ENCODE measurements at regions not wholly inside any gene's neighbourhood (a gene's known extent, or its start where the extent isn't known, plus 50 kb on each side); places are given as distances from the start of the nearest gene placed in this dataset.
"Not testable (repeated sequence)": the region's sequence is repeated elsewhere in the genome, so short reads cannot be mapped to it uniquely, and the experiment has no call there.

DNA sequence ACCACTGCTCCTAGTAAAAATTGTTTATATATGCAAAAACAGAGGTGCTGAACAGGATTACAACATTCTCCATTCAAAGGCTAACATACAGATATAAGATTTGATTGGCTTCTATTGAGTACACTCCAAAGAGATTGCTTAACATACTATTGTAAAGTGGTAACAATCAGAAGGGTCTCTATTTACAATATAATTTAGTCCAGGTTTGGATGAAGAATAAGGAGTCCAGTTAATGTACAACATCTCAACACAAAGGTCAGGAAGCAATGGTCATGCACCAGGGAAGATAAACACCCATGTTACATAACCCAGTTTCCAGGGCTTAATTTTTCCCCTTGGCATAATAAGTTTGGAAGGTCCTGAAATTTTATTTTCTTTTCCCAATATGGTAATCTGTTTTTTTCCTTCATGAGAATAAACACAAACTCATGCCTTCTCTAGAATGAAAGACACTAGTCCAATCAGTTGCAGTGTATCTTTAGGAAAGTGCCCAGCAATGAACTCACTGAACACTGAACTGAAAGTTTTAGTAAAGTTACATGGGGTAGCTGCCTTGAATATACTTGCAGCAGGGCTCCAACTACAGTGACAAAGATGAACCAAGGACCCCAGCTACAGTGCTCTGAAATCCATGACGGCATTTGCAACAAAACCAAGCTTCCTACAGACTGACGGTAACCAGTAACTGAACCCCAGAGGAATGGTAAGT, 255.3 kb upstream of the GJE1 start:
- no peaks in the 10 kb centered on the region for H3K9me3 ChIP-seq (replicated peaks)

DNA sequence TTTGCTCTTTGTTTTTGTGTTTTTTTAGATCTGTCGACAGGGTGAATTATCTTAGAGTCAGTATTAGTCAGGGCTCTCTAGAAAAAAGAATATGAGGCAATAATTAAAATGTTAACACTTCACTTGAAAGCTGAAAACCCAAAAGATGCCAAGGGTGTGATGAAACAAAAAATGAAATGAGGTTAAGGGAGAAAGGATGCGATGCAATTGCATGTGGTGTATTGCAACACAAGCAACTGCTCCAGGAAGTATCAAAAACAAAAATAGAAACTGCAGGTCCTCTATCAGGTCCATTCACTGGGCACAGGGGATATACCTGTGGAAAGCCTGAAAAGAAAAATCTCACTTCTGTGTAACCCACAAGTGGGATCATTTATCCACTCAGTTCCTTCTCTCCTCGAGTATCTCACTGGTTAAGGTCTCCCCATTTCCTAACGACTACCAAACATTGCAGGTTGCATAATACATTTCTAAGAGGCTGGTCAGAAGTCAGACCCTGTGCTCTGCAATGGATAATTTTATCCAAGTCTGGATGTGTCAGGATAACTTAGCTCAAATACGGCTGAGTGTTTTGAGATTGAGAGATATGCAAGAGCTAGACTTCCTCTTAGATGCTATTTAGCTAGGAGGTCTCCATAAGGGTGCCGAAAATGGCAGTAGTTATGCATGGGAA, 257.7 kb upstream of the GJE1 start:
- TF ChIP-seq, protein P1, sequence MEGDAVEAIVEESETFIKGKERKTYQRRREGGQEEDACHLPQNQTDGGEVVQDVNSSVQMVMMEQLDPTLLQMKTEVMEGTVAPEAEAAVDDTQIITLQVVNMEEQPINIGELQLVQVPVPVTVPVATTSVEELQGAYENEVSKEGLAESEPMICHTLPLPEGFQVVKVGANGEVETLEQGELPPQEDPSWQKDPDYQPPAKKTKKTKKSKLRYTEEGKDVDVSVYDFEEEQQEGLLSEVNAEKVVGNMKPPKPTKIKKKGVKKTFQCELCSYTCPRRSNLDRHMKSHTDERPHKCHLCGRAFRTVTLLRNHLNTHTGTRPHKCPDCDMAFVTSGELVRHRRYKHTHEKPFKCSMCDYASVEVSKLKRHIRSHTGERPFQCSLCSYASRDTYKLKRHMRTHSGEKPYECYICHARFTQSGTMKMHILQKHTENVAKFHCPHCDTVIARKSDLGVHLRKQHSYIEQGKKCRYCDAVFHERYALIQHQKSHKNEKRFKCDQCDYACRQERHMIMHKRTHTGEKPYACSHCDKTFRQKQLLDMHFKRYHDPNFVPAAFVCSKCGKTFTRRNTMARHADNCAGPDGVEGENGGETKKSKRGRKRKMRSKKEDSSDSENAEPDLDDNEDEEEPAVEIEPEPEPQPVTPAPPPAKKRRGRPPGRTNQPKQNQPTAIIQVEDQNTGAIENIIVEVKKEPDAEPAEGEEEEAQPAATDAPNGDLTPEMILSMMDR (IDR thresholded peaks at IDR 0.05; ENCODE audit: borderline replicate concordance): no peak
- Histone ChIP-seq H3K4me3 (no peak overlapping the region), H3K4me1 (no peaks in the 10 kb centered on the region), H3K27ac (replicated peaks) (no peak overlapping the region), H3K9me3 (replicated peaks) (no peaks in the 10 kb centered on the region), H3K27me3 (ENCODE audit: low read depth) (no peaks in the 10 kb centered on the region), H3K36me3 (no peaks in the 10 kb centered on the region)
- no peak for DNase-seq
- intact Hi-C loops (cut with micrococcal nuclease): no loop called here

More for the DNA sequence above, 255.3 kb upstream of the GJE1 start:
- no peak overlapping the region for H3K4me3 ChIP-seq
- H3K27ac ChIP-seq (replicated peaks): no peak overlapping the region
- no peaks in the 10 kb centered on the region for H3K36me3 ChIP-seq
- no peaks in the 10 kb centered on the region for H3K27me3 ChIP-seq (ENCODE audit: low read depth)
- TF ChIP-seq, protein P1 (IDR thresholded peaks at IDR 0.05; ENCODE audit: borderline replicate concordance): no peak
- intact Hi-C loops (cut with micrococcal nuclease): no loop called here
- DNase-seq: no peak
- H3K4me1 ChIP-seq: no peaks in the 10 kb centered on the region

DNA sequence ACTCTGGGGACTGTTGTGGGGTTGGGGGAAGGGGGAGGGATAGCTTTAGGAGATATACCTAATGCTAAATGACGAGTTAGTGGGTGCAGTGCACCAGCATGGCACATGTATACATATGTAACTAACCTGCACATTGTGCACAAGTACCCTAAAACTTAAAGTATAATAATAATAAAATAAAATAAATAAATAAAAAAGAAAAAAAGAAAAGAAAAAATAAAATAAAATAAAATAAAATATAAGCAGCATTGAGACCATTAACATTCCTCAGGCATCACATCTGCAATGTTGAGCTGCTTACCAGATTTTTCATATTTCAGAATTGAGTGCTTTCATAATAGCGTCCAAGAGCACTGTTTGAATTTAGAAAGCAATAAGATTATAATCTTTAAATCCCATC, 263.2 kb upstream of the GJE1 start:
- DNase-seq; H3K27ac ChIP-seq (replicated peaks); intact Hi-C loops (cut with micrococcal nuclease): not testable (repeated sequence)

DNA sequence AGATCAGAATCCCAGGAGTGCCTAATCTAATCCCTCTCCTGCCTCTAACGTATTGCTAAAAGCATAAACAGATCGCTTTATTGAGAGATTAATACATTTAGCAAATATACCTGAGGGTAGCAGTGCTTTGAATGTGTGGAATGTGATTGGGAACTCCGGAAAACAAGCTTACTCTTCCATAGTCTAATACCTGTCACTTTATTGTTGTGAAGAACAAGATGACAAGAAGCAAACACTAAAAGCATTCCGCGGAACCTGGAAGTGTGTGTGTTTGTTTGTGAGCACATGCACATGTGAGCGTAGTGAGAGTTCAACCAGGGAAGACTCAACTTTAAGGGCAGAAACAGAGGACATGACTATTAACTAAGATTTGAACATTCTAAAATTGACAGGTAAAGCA, 265.0 kb upstream of the GJE1 start:
- Histone ChIP-seq H3K27me3 (ENCODE audit: low read depth) (no peaks in the 10 kb centered on the region), H3K27ac (replicated peaks) (no peak overlapping the region), H3K36me3 (no peaks in the 10 kb centered on the region), H3K4me3 (no peak overlapping the region), H3K9me3 (replicated peaks) (peaks cover 4% of the 10 kb centered on the region), H3K4me1 (no peaks in the 10 kb centered on the region)
- no peak for DNase-seq
- intact Hi-C loops (cut with micrococcal nuclease): no loop called here
- TF ChIP-seq, protein P1 (IDR thresholded peaks at IDR 0.05; ENCODE audit: borderline replicate concordance): no peak

More for the DNA sequence above, 263.2 kb upstream of the GJE1 start:
- not testable (repeated sequence) for H3K4me1 ChIP-seq; H3K9me3 ChIP-seq (replicated peaks); H3K27me3 ChIP-seq (ENCODE audit: low read depth); H3K36me3 ChIP-seq; H3K4me3 ChIP-seq

DNA sequence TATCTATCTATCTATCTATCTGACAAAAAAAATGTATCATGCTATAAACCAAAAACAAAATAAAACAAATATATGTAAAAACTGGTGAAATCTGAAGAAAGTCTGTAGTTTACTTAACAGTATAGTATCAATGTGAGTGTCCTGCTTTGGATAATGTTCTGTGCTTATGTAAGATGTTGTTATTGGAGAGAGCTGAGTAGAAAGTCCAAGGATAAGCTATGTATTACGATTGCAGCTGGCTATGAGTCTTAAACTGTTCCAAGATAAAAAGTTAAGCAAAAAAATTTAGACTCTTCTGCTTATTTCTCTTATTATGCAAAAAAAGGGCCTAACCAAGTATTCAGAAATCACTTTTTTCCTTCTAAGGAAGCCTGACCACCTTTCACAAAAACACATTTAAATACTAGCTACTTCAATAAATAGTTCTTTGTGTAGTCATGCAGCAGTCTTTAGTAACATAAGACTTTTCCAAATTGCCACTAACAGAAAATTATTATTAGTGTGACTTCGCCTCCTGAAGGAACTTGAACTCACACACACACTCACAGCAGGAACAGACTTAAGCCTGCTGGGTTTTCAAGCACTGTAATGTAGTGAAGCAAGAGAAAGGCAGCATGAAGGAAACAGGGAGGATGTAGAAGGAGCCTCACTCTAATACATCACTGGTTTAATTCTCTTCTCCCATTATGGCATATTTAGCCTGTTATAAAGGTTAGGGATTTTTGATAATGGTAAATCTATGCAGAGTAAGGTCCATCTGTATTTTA, 265.8 kb upstream of the GJE1 start:
- intact Hi-C loops (cut with micrococcal nuclease): no loop called here
- Histone ChIP-seq H3K27me3 (ENCODE audit: low read depth) (no peaks in the 10 kb centered on the region), H3K9me3 (replicated peaks) (peaks cover 4% of the 10 kb centered on the region), H3K4me3 (no peak overlapping the region), H3K4me1 (no peaks in the 10 kb centered on the region), H3K36me3 (no peaks in the 10 kb centered on the region), H3K27ac (replicated peaks) (no peak overlapping the region)
- TF ChIP-seq, protein P1 (IDR thresholded peaks at IDR 0.05; ENCODE audit: borderline replicate concordance): no peak
- no peak for DNase-seq
